GM12891 (cell line): ENCODE measurements at regions not wholly inside any gene's neighbourhood (a gene's known extent, or its start where the extent isn't known, plus 50 kb on each side); places are given as distances from the start of the nearest gene placed in this dataset.

ENCODE experiments used
- DNase-seq: peaks from one replicate; pipeline ENCODE4 v3.0.0; 2011; ENCODE audit warnings: low spot score; ENCODE audit not compliant: insufficient read length
- FAIRE-seq: peaks from 2 replicates; lab custom pipeline; 2011; peaks lifted over from hg19 to GRCh38; lab: Jason Lieb, UNC
- PAX5 ChIP-seq: IDR thresholded peaks from 2 replicates; pipeline ENCODE4 v1.6.1; 2011; ENCODE audit warnings: low read length, moderate library complexity, mild to moderate bottlenecking; ENCODE audit not compliant: insufficient read depth, severe bottlenecking
- POLR2A ChIP-seq: IDR thresholded peaks from 2 replicates; pipeline ENCODE4 v1.6.1; 2011; ENCODE audit warnings: low read depth, low read length, control low read depth
- POLR2AphosphoS5 ChIP-seq: IDR thresholded peaks from 2 replicates; pipeline ENCODE4 v1.6.1; 2011; ENCODE audit warnings: low read depth, low read length, control low read depth
- POU2F2 ChIP-seq: IDR thresholded peaks from 2 replicates; pipeline ENCODE4 v1.6.1; 2011; ENCODE audit warnings: low read depth, mild to moderate bottlenecking, control low read depth, low read length, moderate library complexity
- SPI1 ChIP-seq: IDR thresholded peaks from 2 replicates; pipeline ENCODE4 v1.6.1; 2011; ENCODE audit warnings: low read depth, low read length, control low read depth
- TAF1 ChIP-seq: IDR thresholded peaks from 2 replicates; pipeline ENCODE4 v1.6.1; 2011; ENCODE audit warnings: low read depth, low read length, control low read depth

GRCh38 chr16:77068402-77068801, 122.6 kb upstream of the MON1B start:
- DNase-seq (no peak), FAIRE-seq (no peak)
- TF ChIP-seq SPI1 (no peak), POU2F2 (no peak), PAX5 (no peak), TAF1 (no peak), POLR2A (no peak), POLR2AphosphoS5 (no peak)

- FAIRE-seq, result no peak
- TF ChIP-seq SPI1, result no peak
- no peak for TF ChIP-seq TAF1
- no peak for TF ChIP-seq POLR2A
- TF ChIP-seq POU2F2, result no peak
- no peak for TF ChIP-seq POLR2AphosphoS5
- no peak for TF ChIP-seq PAX5
- DNase-seq, result no peak
Measured at GRCh38 chr16:77069929-77070328, 121.1 kb upstream of the MON1B start.

GRCh38 chr16:77070683-77071082, 120.3 kb upstream of the MON1B start:
- FAIRE-seq, result no peak
- no peak for DNase-seq
- TF ChIP-seq POU2F2 (no peak), SPI1 (no peak), POLR2A (no peak), PAX5 (no peak), POLR2AphosphoS5 (no peak), TAF1 (no peak)

- TF ChIP-seq PAX5 (no peak), POLR2AphosphoS5 (no peak), POLR2A (no peak), SPI1 (no peak), TAF1 (no peak), POU2F2 (no peak)
- FAIRE-seq (no peak), DNase-seq (no peak)
Measured at GRCh38 chr16:77076839-77077238, 114.2 kb upstream of the MON1B start.

- TF ChIP-seq SPI1 (no peak), POU2F2 (no peak), POLR2A (no peak), PAX5 (no peak), TAF1 (no peak), POLR2AphosphoS5 (no peak)
- DNase-seq, result no peak
- FAIRE-seq, result no peak
Measured at GRCh38 chr16:77077256-77077922, 113.6 kb upstream of the MON1B start.

GRCh38 chr16:77085981-77086380, 105.0 kb upstream of the MON1B start:
- TF ChIP-seq POLR2AphosphoS5, result no peak
- no peak for TF ChIP-seq TAF1
- no peak for TF ChIP-seq PAX5
- no peak for TF ChIP-seq SPI1
- no peak for TF ChIP-seq POLR2A
- no peak for TF ChIP-seq POU2F2
- DNase-seq, result no peak
- FAIRE-seq, result no peak

- no peak for DNase-seq
- FAIRE-seq, result no peak
- TF ChIP-seq SPI1, result no peak
- TF ChIP-seq TAF1, result no peak
- no peak for TF ChIP-seq POLR2A
- no peak for TF ChIP-seq POU2F2
- TF ChIP-seq PAX5, result no peak
- no peak for TF ChIP-seq POLR2AphosphoS5
Measured at GRCh38 chr16:77090062-77090461, 100.9 kb upstream of the MON1B start.

GRCh38 chr16:77093309-77093708, 97.7 kb upstream of the MON1B start:
- FAIRE-seq (no peak), DNase-seq (no peak)
- no peak for TF ChIP-seq POU2F2
- TF ChIP-seq SPI1, result no peak
- TF ChIP-seq POLR2A, result no peak
- no peak for TF ChIP-seq TAF1
- TF ChIP-seq POLR2AphosphoS5, result no peak
- no peak for TF ChIP-seq PAX5

- DNase-seq, result no peak
- FAIRE-seq, result no peak
- TF ChIP-seq POU2F2 (no peak), TAF1 (no peak), POLR2A (no peak), POLR2AphosphoS5 (no peak), PAX5 (no peak), SPI1 (no peak)
Measured at GRCh38 chr16:77093999-77094398, 97.0 kb upstream of the MON1B start.

- TF ChIP-seq POLR2AphosphoS5 (no peak), PAX5 (no peak), POU2F2 (no peak), TAF1 (no peak), SPI1 (no peak), POLR2A (no peak)
- FAIRE-seq (no peak), DNase-seq (no peak)
Measured at GRCh38 chr16:77111056-77111565, 79.9 kb upstream of the MON1B start.
